Vagina (tissue), 2 donors: ENCODE measurements at regions not wholly inside any gene's neighbourhood (a gene's known extent, or its start where the extent isn't known, plus 50 kb on each side); places are given as distances from the start of the nearest gene placed in this dataset.
"Not testable (repeated sequence)": the region's sequence is repeated elsewhere in the genome, so short reads cannot be mapped to it uniquely, and the experiment has no call there.

Source experiments
- DNase-seq, 2 donors: peaks; one replicate each; pipeline ENCODE4 v3.0.0-alpha.2; 2017; ENCODE audit errors: extremely low spot score in 2 of 2
- H3K27ac ChIP-seq: fragments of 200-600 bp; sonication (generic); one replicate; pipeline ENCODE4 v1.5.1; 2019
- H3K27me3 ChIP-seq: fragments of 200-600 bp; sonication (generic); one replicate; pipeline ENCODE4 v1.5.1; 2019
- H3K36me3 ChIP-seq, 2 donors: fragments of 200-600 bp; sonication (generic); one replicate each; pipeline ENCODE4 v1.5.1; 2017 to 2019
- H3K4me1 ChIP-seq: fragments of 200-600 bp; sonication (generic); one replicate; pipeline ENCODE4 v1.5.1; 2019
- H3K4me3 ChIP-seq, 2 donors: fragments of 200-600 bp; sonication (generic); 1 replicate in 1 of 2; 2 replicates in 1 of 2; pipeline ENCODE4 v1.5.1; 2016 to 2019
- H3K9me3 ChIP-seq: fragments of 200-600 bp; sonication (generic); one replicate; pipeline ENCODE4 v1.5.1; 2019
- POLR2A ChIP-seq, 2 donors: fragments of 450-650 bp; IDR thresholded peaks; one replicate each; pipeline ENCODE4 v1.6.1; 2017; ENCODE audit warnings: antibody characterized with exemption in 2 of 2, mild to moderate bottlenecking in 2 of 2, moderate library complexity in 2 of 2
- POLR2AphosphoS5 ChIP-seq, 2 donors: sonication (generic); formaldehyde crosslinking; IDR thresholded peaks; one replicate each; pipeline ENCODE4 v1.9.0; 2017; ENCODE audit warnings: antibody characterized with exemption in 2 of 2, mild to moderate bottlenecking in 2 of 2, low read depth in 1 of 2; ENCODE audit not compliant: insufficient read depth in 1 of 2
- intact Hi-C: fragments of 100-400 bp; cut with DNase I; formaldehyde crosslinking; loops from one replicate; pipeline ENCODE4 v1.15.1; 2023
- TF ChIP-seq, protein P1 (sequence below), 3 experiments: fragments of 450-650 bp in 2 of 3; fragments of 200-600 bp in 1 of 3; sonication (generic) in 1 of 3; IDR thresholded peaks; one replicate each; pipeline ENCODE4 v1.5.1; 2017 to 2019; ENCODE audit warnings: antibody characterized with exemption in 3 of 3, mild to moderate bottlenecking in 2 of 3, moderate library complexity in 2 of 3

DNA sequence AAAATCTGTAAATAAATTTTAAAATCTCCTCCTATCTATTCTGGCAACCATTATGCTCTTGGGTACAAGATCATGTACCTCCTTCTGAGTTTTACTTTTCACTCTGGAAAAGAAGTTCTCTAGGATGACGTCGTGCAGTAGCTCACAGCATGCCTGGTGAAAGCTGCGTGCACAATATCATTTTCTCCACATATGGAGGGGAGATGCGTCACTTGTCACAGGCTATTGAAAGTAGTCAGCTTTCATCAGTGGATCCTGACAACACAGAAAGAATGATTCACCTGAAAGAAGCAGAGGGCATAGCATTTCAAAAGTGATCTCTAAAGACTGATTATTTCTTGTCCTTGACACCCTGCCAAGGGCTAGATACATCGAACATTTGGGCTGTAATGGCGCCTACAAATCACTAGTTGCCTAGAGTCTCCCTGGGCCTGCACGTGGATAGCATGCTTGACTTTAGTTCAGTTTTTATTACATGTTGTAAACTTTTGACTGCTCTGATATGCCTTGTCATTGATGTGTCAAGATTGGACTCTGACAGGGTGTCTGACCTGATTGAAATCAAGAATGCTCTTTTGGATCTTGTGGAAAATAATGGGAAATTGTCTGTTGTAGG is 1365.6 kb downstream of the OLFM4 start:
- DNase-seq, result no peak
- TF ChIP-seq POLR2A (IDR thresholded peaks at IDR 0.05) (no peak), POLR2AphosphoS5 (IDR thresholded peaks at IDR 0.05; ENCODE audit: insufficient read depth in 1 of 2, low read depth in 1 of 2) (no peak)
- TF ChIP-seq, protein P1, sequence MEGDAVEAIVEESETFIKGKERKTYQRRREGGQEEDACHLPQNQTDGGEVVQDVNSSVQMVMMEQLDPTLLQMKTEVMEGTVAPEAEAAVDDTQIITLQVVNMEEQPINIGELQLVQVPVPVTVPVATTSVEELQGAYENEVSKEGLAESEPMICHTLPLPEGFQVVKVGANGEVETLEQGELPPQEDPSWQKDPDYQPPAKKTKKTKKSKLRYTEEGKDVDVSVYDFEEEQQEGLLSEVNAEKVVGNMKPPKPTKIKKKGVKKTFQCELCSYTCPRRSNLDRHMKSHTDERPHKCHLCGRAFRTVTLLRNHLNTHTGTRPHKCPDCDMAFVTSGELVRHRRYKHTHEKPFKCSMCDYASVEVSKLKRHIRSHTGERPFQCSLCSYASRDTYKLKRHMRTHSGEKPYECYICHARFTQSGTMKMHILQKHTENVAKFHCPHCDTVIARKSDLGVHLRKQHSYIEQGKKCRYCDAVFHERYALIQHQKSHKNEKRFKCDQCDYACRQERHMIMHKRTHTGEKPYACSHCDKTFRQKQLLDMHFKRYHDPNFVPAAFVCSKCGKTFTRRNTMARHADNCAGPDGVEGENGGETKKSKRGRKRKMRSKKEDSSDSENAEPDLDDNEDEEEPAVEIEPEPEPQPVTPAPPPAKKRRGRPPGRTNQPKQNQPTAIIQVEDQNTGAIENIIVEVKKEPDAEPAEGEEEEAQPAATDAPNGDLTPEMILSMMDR (IDR thresholded peaks at IDR 0.05), result no peak
- Histone ChIP-seq H3K36me3 (no peaks in the 10 kb centered on the region), H3K4me1 (no peaks in the 10 kb centered on the region), H3K27ac (no peak overlapping the region), H3K27me3 (no peaks in the 10 kb centered on the region), H3K4me3 (no peak overlapping the region), H3K9me3 (no peaks in the 10 kb centered on the region)
- intact Hi-C loops, result no loop called here

DNA sequence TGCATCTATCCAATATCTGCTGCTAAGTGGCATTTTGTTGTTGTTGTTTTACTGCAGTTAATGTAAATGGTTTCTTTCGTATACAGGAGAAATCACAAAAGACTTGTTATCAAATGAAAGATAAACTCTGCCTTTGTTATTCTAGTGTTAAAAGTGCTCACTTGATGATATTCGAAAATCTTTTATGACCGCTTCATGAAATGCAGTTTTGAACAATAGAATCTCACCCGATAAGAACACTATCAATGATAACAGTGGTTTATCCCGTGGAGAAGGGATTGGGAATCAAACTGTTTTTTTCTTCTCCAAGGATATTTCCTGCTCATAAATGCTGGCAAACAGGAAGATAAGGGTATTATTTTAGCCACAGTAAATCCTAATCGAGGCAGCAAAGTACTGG is 1366.3 kb downstream of the OLFM4 start:
- Histone ChIP-seq H3K4me1 (no peaks in the 10 kb centered on the region), H3K27me3 (no peaks in the 10 kb centered on the region), H3K36me3 (no peaks in the 10 kb centered on the region), H3K4me3 (no peak overlapping the region), H3K27ac (no peak overlapping the region), H3K9me3 (no peaks in the 10 kb centered on the region)
- DNase-seq, result no peak
- no peak for TF ChIP-seq POLR2A (IDR thresholded peaks at IDR 0.05)
- TF ChIP-seq, protein P1 (IDR thresholded peaks at IDR 0.05), result no peak
- TF ChIP-seq POLR2AphosphoS5 (IDR thresholded peaks at IDR 0.05; ENCODE audit: insufficient read depth in 1 of 2, low read depth in 1 of 2), result no peak
- intact Hi-C loops, result no loop called here

DNA sequence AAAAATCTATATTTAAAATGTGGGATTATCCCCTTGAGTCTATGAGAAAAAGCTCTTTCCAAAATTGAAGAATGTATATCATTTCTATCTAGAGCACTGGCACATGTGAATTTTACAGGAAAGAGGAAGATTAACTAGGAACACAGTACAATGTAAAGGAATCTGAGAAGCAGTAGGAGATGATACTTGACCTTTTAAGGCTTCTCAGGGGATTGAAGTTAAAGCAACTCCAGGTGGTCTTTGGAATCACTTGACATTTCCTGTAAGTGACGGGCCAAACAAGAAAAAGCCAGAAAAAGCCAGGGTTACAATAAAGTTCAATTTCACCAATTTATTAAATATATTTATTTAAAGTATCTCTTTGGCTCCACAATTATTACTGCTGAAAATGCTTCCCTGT is 1373.9 kb downstream of the OLFM4 start:
- Histone ChIP-seq H3K9me3 (no peaks in the 10 kb centered on the region), H3K27me3 (no peaks in the 10 kb centered on the region), H3K36me3 (no peaks in the 10 kb centered on the region), H3K4me1 (no peaks in the 10 kb centered on the region), H3K27ac (no peak overlapping the region), H3K4me3 (no peak overlapping the region)
- intact Hi-C loops, result no loop called here
- TF ChIP-seq, protein P1 (IDR thresholded peaks at IDR 0.05), result no peak
- TF ChIP-seq POLR2A (IDR thresholded peaks at IDR 0.05), result no peak
- DNase-seq, result no peak

DNA sequence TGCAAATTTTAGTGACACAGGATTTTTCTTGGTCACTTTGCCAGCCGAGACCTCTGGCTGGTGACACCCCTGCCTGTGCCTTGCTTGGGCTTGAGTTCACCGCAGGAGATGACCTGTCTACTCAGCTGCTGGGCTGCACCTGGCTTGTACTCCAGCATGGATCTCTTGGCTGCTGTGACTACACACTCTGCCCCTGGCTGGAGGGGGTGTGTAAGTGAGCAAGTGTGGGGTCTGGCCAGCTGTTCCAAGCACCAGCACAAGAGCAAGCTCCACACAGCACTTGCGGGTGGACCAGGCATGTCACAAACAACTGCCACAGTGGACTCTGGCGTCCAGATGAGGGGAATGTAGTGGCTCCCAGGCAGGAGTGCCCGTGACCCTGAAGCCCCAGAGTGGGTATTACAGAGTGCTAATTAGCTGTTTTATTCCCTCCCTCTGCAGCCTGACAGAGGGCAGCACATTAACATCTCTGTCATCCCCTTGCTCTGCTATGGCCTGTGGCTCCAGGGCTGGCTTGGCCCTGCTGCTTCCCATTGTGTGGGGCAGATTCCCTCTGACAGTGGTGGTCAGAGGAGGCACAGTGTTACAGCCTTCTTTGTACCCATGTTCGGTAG is 1387.2 kb downstream of the OLFM4 start:
- no peak overlapping the region for H3K27ac ChIP-seq
- H3K36me3 ChIP-seq, result no peaks in the 10 kb centered on the region
- no peak overlapping the region for H3K4me3 ChIP-seq
- no peaks in the 10 kb centered on the region for H3K4me1 ChIP-seq
- no peak for DNase-seq
- no peaks in the 10 kb centered on the region for H3K9me3 ChIP-seq
- no peaks in the 10 kb centered on the region for H3K27me3 ChIP-seq
- intact Hi-C loops, result no loop called here
- TF ChIP-seq, protein P1 (IDR thresholded peaks at IDR 0.05), result no peak
- no peak for TF ChIP-seq POLR2AphosphoS5 (IDR thresholded peaks at IDR 0.05; ENCODE audit: insufficient read depth in 1 of 2, low read depth in 1 of 2)

DNA sequence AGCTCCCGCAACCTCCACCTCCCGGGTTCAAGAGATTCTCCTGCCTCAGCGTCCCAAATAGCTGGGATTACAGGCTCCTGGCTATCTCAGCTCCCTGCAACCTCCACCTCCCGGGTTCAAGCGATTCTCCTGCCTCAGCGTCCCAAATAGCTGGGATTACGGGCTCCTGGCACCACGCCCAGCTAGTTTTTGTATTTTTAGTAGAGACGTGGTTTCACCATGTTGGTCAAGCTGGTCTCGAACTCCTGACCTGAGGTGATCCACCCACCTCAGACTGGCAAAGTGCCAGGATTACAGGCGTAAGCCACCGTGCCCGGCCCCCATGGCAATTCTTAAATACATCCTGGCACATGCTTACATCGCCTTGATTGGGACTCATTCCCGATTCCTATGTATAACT is 1394.3 kb downstream of the OLFM4 start:
- H3K9me3 ChIP-seq, H3K27ac ChIP-seq, H3K36me3 ChIP-seq, H3K4me3 ChIP-seq, H3K4me1 ChIP-seq, DNase-seq, H3K27me3 ChIP-seq, intact Hi-C loops: not testable (repeated sequence)
